GM21381 (cell line): ENCODE measurements at regions not wholly inside any gene's neighbourhood (a gene's known extent, or its start where the extent isn't known, plus 50 kb on each side); places are given as distances from the start of the nearest gene placed in this dataset.

ENCODE experiments used
- ATAC-seq: cut with Tn5 transposase; IDR thresholded peaks from one replicate; pipeline ENCODE4 v1.9.1; 2021; ENCODE audit warnings: mild to moderate bottlenecking, moderate library complexity; ENCODE audit not compliant: unreplicated experiment

GRCh38 chr9:88077071-88077617 is 61.1 kb downstream of the SPATA31C2 start:
- ATAC-seq, result no peak

- ATAC-seq, result peak; percentile 57
Measured at GRCh38 chr9:88076286-88077070, 61.8 kb downstream of the SPATA31C2 start.

- ATAC-seq, result no peak
Measured at GRCh38 chr9:88075966-88076285, 62.3 kb downstream of the SPATA31C2 start.

GRCh38 chr9:88075506-88075905 is 62.8 kb downstream of the SPATA31C2 start:
- ATAC-seq, result no peak

GRCh38 chr9:88074931-88075330 is 63.3 kb downstream of the SPATA31C2 start:
- ATAC-seq, result no peak

- ATAC-seq, result no peak
Measured at GRCh38 chr9:88072831-88073375, 65.4 kb downstream of the SPATA31C2 start.

- ATAC-seq, result no peak
Measured at GRCh38 chr9:88071331-88071730, 66.9 kb downstream of the SPATA31C2 start.

GRCh38 chr9:88065619-88066018 is 72.7 kb downstream of the SPATA31C2 start:
- ATAC-seq, result no peak

- no peak for ATAC-seq
Measured at GRCh38 chr9:88064554-88064953, 73.7 kb downstream of the SPATA31C2 start.

GRCh38 chr9:88060746-88061145 is 77.5 kb downstream of the SPATA31C2 start:
- no peak for ATAC-seq

- ATAC-seq, result no peak
Measured at GRCh38 chr9:88059469-88059868, 78.8 kb downstream of the SPATA31C2 start.

GRCh38 chr9:88056876-88057275 is 81.4 kb downstream of the SPATA31C2 start:
- no peak for ATAC-seq

GRCh38 chr9:88053856-88054501 is 79.6 kb upstream of the CDK20 start:
- ATAC-seq, result no peak

- no peak for ATAC-seq
Measured at GRCh38 chr9:88052321-88052965, 78.1 kb upstream of the CDK20 start.

GRCh38 chr9:88051138-88051537 is 76.8 kb upstream of the CDK20 start:
- no peak for ATAC-seq

GRCh38 chr9:88049677-88050307 is 75.5 kb upstream of the CDK20 start:
- no peak for ATAC-seq

- no peak for ATAC-seq
Measured at GRCh38 chr9:88046542-88046941, 72.2 kb upstream of the CDK20 start.

- no peak for ATAC-seq
Measured at GRCh38 chr9:88045686-88046085, 71.4 kb upstream of the CDK20 start.

- no peak for ATAC-seq
Measured at GRCh38 chr9:88044200-88044599, 69.9 kb upstream of the CDK20 start.

GRCh38 chr9:88043647-88044046 is 69.3 kb upstream of the CDK20 start:
- ATAC-seq, result no peak

GRCh38 chr9:88041447-88041846 is 67.1 kb upstream of the CDK20 start:
- ATAC-seq, result no peak
